ENCODE measurements at regions not wholly inside any gene's neighbourhood (a gene's known extent, or its start where the extent isn't known, plus 50 kb on each side); places are given as distances from the start of the nearest gene placed in this dataset.

- in situ Hi-C loops (cut with MboI; ENCODE audit: low sequenced_read_pairs in 4 of 4) (no loop called here), intact Hi-C loops (cut with DNase I; ENCODE audit: low total_unique reads) (no loop called here)
- Histone ChIP-seq H3K9me3 (no peaks in the 10 kb centered on the region), H3K4me1 (no peaks in the 10 kb centered on the region), H3K27me3 (no peaks in the 10 kb centered on the region), H3K4me3 (no peak overlapping the region), H3K36me3 (no peaks in the 10 kb centered on the region), H3K27ac (no peak overlapping the region)
- no peak for ATAC-seq
- DNase-seq, result no peak
- no peak for TF ChIP-seq CTCF (IDR thresholded peaks at IDR 0.05 in 4 of 5, conservative IDR thresholded peaks at IDR 0.05 in 1 of 5)
- no peak for TF ChIP-seq POLR2A (IDR thresholded peaks at IDR 0.05)
Measured at GRCh38 chr1:164466001-164466421, 93.0 kb upstream of the PBX1 start.

- ATAC-seq, result no peak
- Histone ChIP-seq H3K36me3 (no peaks in the 10 kb centered on the region), H3K27ac (no peak overlapping the region), H3K27me3 (no peaks in the 10 kb centered on the region), H3K4me3 (no peak overlapping the region), H3K4me1 (no peaks in the 10 kb centered on the region), H3K9me3 (no peaks in the 10 kb centered on the region)
- no peak for TF ChIP-seq CTCF (IDR thresholded peaks at IDR 0.05 in 4 of 5, conservative IDR thresholded peaks at IDR 0.05 in 1 of 5)
- no peak for TF ChIP-seq POLR2A (IDR thresholded peaks at IDR 0.05)
- DNase-seq, result no peak
- intact Hi-C loops (cut with DNase I; ENCODE audit: low total_unique reads), result no loop called here
- in situ Hi-C loops (cut with MboI; ENCODE audit: low sequenced_read_pairs in 4 of 4), result no loop called here
Measured at GRCh38 chr1:164466429-164466828, 92.6 kb upstream of the PBX1 start.

GRCh38 chr1:164470996-164471395 is 88.0 kb upstream of the PBX1 start:
- in situ Hi-C loops (cut with MboI; ENCODE audit: low sequenced_read_pairs in 4 of 4) (no loop called here), intact Hi-C loops (cut with DNase I; ENCODE audit: low total_unique reads) (no loop called here)
- TF ChIP-seq POLR2A (IDR thresholded peaks at IDR 0.05), result no peak
- TF ChIP-seq CTCF (IDR thresholded peaks at IDR 0.05 in 4 of 5, conservative IDR thresholded peaks at IDR 0.05 in 1 of 5), result no peak
- Histone ChIP-seq H3K36me3 (no peaks in the 10 kb centered on the region), H3K27me3 (no peaks in the 10 kb centered on the region), H3K4me3 (no peak overlapping the region), H3K9me3 (no peaks in the 10 kb centered on the region), H3K27ac (no peak overlapping the region), H3K4me1 (peaks cover 0 to 6% of the 10 kb centered on the region in 2 donors)
- ATAC-seq (no peak), DNase-seq (no peak)

- H3K36me3 ChIP-seq, result no peaks in the 10 kb centered on the region
- no peaks in the 10 kb centered on the region for H3K27me3 ChIP-seq
- ATAC-seq (no peak), DNase-seq (no peak)
- intact Hi-C loops (cut with DNase I; ENCODE audit: low total_unique reads) (no loop called here), in situ Hi-C loops (cut with MboI; ENCODE audit: low sequenced_read_pairs in 4 of 4) (no loop called here)
- H3K4me3 ChIP-seq, result no peak overlapping the region
- no peak for TF ChIP-seq POLR2A (IDR thresholded peaks at IDR 0.05)
- TF ChIP-seq CTCF (IDR thresholded peaks at IDR 0.05 in 4 of 5, conservative IDR thresholded peaks at IDR 0.05 in 1 of 5), result no peak
- H3K4me1 ChIP-seq, result peaks cover 0 to 6% of the 10 kb centered on the region in 2 donors
- H3K9me3 ChIP-seq, result no peaks in the 10 kb centered on the region
- H3K27ac ChIP-seq, result no peak overlapping the region
Measured at GRCh38 chr1:164472841-164473240, 86.1 kb upstream of the PBX1 start.

- Histone ChIP-seq H3K27ac (no peak overlapping the region), H3K4me3 (no peak overlapping the region), H3K36me3 (no peaks in the 10 kb centered on the region), H3K9me3 (no peaks in the 10 kb centered on the region), H3K27me3 (no peaks in the 10 kb centered on the region), H3K4me1 (peaks cover 0 to 6% of the 10 kb centered on the region in 2 donors)
- DNase-seq, result no peak
- TF ChIP-seq POLR2A (IDR thresholded peaks at IDR 0.05), result no peak
- TF ChIP-seq CTCF (IDR thresholded peaks at IDR 0.05 in 4 of 5, conservative IDR thresholded peaks at IDR 0.05 in 1 of 5), result no peak
- in situ Hi-C loops (cut with MboI; ENCODE audit: low sequenced_read_pairs in 4 of 4) (no loop called here), intact Hi-C loops (cut with DNase I; ENCODE audit: low total_unique reads) (no loop called here)
- ATAC-seq, result no peak
Measured at GRCh38 chr1:164473544-164473943, 85.4 kb upstream of the PBX1 start.

Measured in gastrocnemius medialis (tissue), 4 donors.